Smooth muscle cell (in vitro differentiated cells): ENCODE measurements at regions not wholly inside any gene's neighbourhood (a gene's known extent, or its start where the extent isn't known, plus 50 kb on each side); places are given as distances from the start of the nearest gene placed in this dataset.
"Not testable (repeated sequence)": the region's sequence is repeated elsewhere in the genome, so short reads cannot be mapped to it uniquely, and the experiment has no call there.

Source experiments
- DNase-seq: peaks from one replicate; lab custom pipeline; 2025; ENCODE audit not compliant: unreplicated experiment; lab: John Stamatoyannopoulos, UW
- H2AFZ ChIP-seq: fragments of 200-600 bp; sonication (generic); 2 replicates; pipeline ENCODE4 v1.6.0; 2016; ENCODE audit warnings: antibody characterized with exemption, low read depth, mild to moderate bottlenecking
- H3F3A ChIP-seq: fragments of 200-600 bp; sonication (generic); 2 replicates; pipeline ENCODE4 v1.6.0; 2017; ENCODE audit warnings: antibody characterized with exemption, low read depth
- H3K27ac ChIP-seq: fragments of 200-600 bp; sonication (generic); 2 replicates; pipeline ENCODE4 v1.5.1; 2016; ENCODE audit warnings: low read depth, mild to moderate bottlenecking
- H3K27me3 ChIP-seq: fragments of 200-600 bp; sonication (generic); 2 replicates; pipeline ENCODE4 v1.6.1; 2016; ENCODE audit warnings: low read depth, mild to moderate bottlenecking
- H3K36me3 ChIP-seq: fragments of 200-600 bp; sonication (generic); 2 replicates; pipeline ENCODE4 v1.5.1; 2016; ENCODE audit warnings: low read depth
- H3K4me1 ChIP-seq: fragments of 200-600 bp; sonication (generic); 2 replicates; pipeline ENCODE4 v1.5.1; 2016; ENCODE audit warnings: low read depth
- H3K4me2 ChIP-seq: fragments of 200-600 bp; sonication (generic); 2 replicates; pipeline ENCODE4 v1.6.0; 2016; ENCODE audit warnings: mild to moderate bottlenecking
- H3K4me3 ChIP-seq: fragments of 200-600 bp; sonication (generic); 2 replicates; pipeline ENCODE4 v1.5.1; 2016; ENCODE audit warnings: mild to moderate bottlenecking
- H3K79me2 ChIP-seq: fragments of 200-600 bp; sonication (generic); 2 replicates; pipeline ENCODE4 v1.6.0; 2016; ENCODE audit warnings: low read depth, mild to moderate bottlenecking
- H3K9ac ChIP-seq: fragments of 200-600 bp; sonication (generic); 2 replicates; pipeline ENCODE4 v1.6.0; 2016; ENCODE audit warnings: low read depth
- H3K9me3 ChIP-seq: fragments of 200-600 bp; sonication (generic); replicated peaks from 2 replicates; pipeline ENCODE4 v1.5.1; 2016; ENCODE audit warnings: low read depth
- H4K20me1 ChIP-seq: fragments of 200-600 bp; sonication (generic); 2 replicates; pipeline ENCODE4 v1.6.0; 2016; ENCODE audit warnings: low read depth
- WGBS: methylation state at CpG from one replicate; pipeline ENCODE4 v1.1.7; 2016; ENCODE audit warnings: low lambda C conversion rate; 5-methylcytosine and 5-hydroxymethylcytosine counted together
- TF ChIP-seq, protein P1 (sequence below): fragments of 200-600 bp; sonication (generic); IDR thresholded peaks from 2 replicates; pipeline ENCODE4 v1.5.1; 2017; ENCODE audit warnings: borderline replicate concordance, mild to moderate bottlenecking, antibody characterized with exemption; ENCODE audit not compliant: insufficient read depth, poor library complexity, severe bottlenecking

DNA sequence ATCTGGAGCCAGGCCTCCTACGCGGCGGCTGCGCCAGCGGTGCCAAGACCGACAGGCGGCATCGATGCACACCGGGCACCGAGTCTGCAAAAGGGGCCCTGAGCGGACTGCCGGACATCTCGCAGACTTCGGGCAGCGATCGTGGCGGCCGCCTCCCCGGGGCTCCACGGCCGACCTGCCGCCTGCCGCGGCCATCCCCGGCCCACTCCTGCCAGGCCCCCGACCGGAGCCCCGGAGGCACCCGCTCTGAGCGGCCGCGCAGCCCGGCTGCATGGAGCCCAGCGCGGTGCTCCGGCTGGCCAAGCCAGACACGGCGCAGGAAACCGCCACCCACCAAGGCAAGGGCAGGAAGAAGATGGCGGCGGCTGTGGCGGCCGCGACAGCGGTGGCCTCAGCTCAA is 154.2 kb upstream of the KCTD7 start:
- Histone ChIP-seq H3K4me3 (no peak overlapping the region), H3K79me2 (no peaks in the 10 kb centered on the region), H3K9ac (no peak overlapping the region), H3F3A (no peaks in the 10 kb centered on the region), H2AFZ (no peak overlapping the region), H4K20me1 (no peaks in the 10 kb centered on the region), H3K27me3 (no peaks in the 10 kb centered on the region), H3K4me1 (no peaks in the 10 kb centered on the region), H3K27ac (no peak overlapping the region), H3K9me3 (no peaks in the 10 kb centered on the region), H3K4me2 (no peak overlapping the region), H3K36me3 (no peaks in the 10 kb centered on the region)
- no peak for DNase-seq
- WGBS = 99% methylated on average over 44 of the region's 45 CpGs
- TF ChIP-seq, protein P1, sequence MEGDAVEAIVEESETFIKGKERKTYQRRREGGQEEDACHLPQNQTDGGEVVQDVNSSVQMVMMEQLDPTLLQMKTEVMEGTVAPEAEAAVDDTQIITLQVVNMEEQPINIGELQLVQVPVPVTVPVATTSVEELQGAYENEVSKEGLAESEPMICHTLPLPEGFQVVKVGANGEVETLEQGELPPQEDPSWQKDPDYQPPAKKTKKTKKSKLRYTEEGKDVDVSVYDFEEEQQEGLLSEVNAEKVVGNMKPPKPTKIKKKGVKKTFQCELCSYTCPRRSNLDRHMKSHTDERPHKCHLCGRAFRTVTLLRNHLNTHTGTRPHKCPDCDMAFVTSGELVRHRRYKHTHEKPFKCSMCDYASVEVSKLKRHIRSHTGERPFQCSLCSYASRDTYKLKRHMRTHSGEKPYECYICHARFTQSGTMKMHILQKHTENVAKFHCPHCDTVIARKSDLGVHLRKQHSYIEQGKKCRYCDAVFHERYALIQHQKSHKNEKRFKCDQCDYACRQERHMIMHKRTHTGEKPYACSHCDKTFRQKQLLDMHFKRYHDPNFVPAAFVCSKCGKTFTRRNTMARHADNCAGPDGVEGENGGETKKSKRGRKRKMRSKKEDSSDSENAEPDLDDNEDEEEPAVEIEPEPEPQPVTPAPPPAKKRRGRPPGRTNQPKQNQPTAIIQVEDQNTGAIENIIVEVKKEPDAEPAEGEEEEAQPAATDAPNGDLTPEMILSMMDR = no peak

- 83% methylated on average over 3 of the region's 3 CpGs for WGBS
- not testable (repeated sequence) for H3K4me3 ChIP-seq, H3K79me2 ChIP-seq, H3K9ac ChIP-seq, DNase-seq, H3K4me1 ChIP-seq, H3K27me3 ChIP-seq, H2AFZ ChIP-seq, H3K27ac ChIP-seq, H3F3A ChIP-seq, H4K20me1 ChIP-seq, H3K9me3 ChIP-seq, H3K36me3 ChIP-seq, H3K4me2 ChIP-seq
These were observed 152.6 kb upstream of the KCTD7 start for GRCh38 chr7:66476056-66476455.

GRCh38 chr7:66477822-66478397 is 150.8 kb upstream of the KCTD7 start:
- not testable (repeated sequence) for H4K20me1 ChIP-seq, H3K9me3 ChIP-seq, H3K27me3 ChIP-seq, H3F3A ChIP-seq, DNase-seq, H3K79me2 ChIP-seq, H3K27ac ChIP-seq, H3K9ac ChIP-seq, H2AFZ ChIP-seq, H3K4me3 ChIP-seq, H3K4me2 ChIP-seq, H3K36me3 ChIP-seq, H3K4me1 ChIP-seq
- WGBS = 82% methylated on average over 3 of the region's 3 CpGs

DNA sequence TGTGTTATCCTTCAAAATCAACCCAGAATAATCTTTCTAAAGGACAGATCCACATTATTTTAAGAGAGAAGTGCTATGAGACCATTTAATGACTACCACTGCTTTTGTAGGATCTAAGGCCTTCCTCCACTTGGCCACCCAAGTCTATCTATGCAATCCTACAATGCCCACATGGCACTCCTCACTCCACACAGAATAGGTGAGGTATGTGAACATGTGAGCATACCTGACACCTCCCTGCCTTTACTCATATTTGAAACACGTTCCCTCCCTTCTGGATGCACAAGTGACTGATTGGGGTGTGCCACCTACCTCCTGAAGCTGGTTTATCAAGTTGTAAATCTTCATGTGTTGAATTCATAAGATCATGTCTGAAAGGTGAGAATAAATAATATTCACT is 147.5 kb upstream of the KCTD7 start:
- not testable (repeated sequence) for H3K9ac ChIP-seq, H3K79me2 ChIP-seq, H3K36me3 ChIP-seq, H2AFZ ChIP-seq, H3K4me2 ChIP-seq, H3K4me3 ChIP-seq, H3K4me1 ChIP-seq, H4K20me1 ChIP-seq, H3K27me3 ChIP-seq, H3F3A ChIP-seq, H3K9me3 ChIP-seq, DNase-seq
- WGBS = 92% methylated on average over 1 of the region's 1 CpG
- H3K27ac ChIP-seq = peak overlapping the region; percentile 11

GRCh38 chr7:66489065-66489464 is 139.6 kb upstream of the KCTD7 start:
- not testable (repeated sequence) for H3K9ac ChIP-seq, H3F3A ChIP-seq, H3K4me2 ChIP-seq, H3K79me2 ChIP-seq, H3K36me3 ChIP-seq, H3K27ac ChIP-seq, H2AFZ ChIP-seq, H3K4me3 ChIP-seq, H3K9me3 ChIP-seq, H3K27me3 ChIP-seq, DNase-seq, H3K4me1 ChIP-seq, H4K20me1 ChIP-seq
- whole genome bisulfite sequencing = 96% methylated on average over 8 of the region's 8 CpGs

GRCh38 chr7:66489741-66490140 is 138.9 kb upstream of the KCTD7 start:
- not testable (repeated sequence) for H4K20me1 ChIP-seq, H3K4me1 ChIP-seq, H3K36me3 ChIP-seq, H3K27me3 ChIP-seq, H3K4me2 ChIP-seq, H3K9me3 ChIP-seq, H2AFZ ChIP-seq, H3K79me2 ChIP-seq, DNase-seq, H3K4me3 ChIP-seq, H3K9ac ChIP-seq, H3F3A ChIP-seq
- peak overlapping the region; percentile 75 for H3K27ac ChIP-seq
- 38% methylated on average over 2 of the region's 2 CpGs for WGBS

GRCh38 chr7:66490979-66491378 is 137.7 kb upstream of the KCTD7 start:
- not testable (repeated sequence) for DNase-seq, H3K27ac ChIP-seq, H3K36me3 ChIP-seq, H3K4me2 ChIP-seq, H3F3A ChIP-seq, H3K27me3 ChIP-seq, H3K9me3 ChIP-seq, H4K20me1 ChIP-seq, H2AFZ ChIP-seq, H3K4me1 ChIP-seq, H3K4me3 ChIP-seq, H3K9ac ChIP-seq, H3K79me2 ChIP-seq
- WGBS = 85% methylated on average over 11 of the region's 11 CpGs

- Histone ChIP-seq H3K4me3 (peak overlapping the region; percentile 63), H3K27ac (peak overlapping the region; percentile 96), H3K9ac (peak overlapping the region; percentile 92), H3K4me2 (peak overlapping the region; percentile 89)
- not testable (repeated sequence) for H3K9me3 ChIP-seq, H3K36me3 ChIP-seq, H3F3A ChIP-seq, DNase-seq, H2AFZ ChIP-seq, H3K4me1 ChIP-seq, H3K27me3 ChIP-seq, H3K79me2 ChIP-seq, H4K20me1 ChIP-seq
- 93% methylated on average over 7 of the region's 7 CpGs for WGBS
These were observed 136.3 kb upstream of the KCTD7 start for GRCh38 chr7:66492405-66492804.
